ENCODE measurements at regions not wholly inside any gene's neighbourhood (a gene's known extent, or its start where the extent isn't known, plus 50 kb on each side); places are given as distances from the start of the nearest gene placed in this dataset.
A peak's percentile ranks its signal among the peaks of the same experiment; 100 is the strongest.
"Not testable (repeated sequence)": the region's sequence is repeated elsewhere in the genome, so short reads cannot be mapped to it uniquely, and the experiment has no call there.

DNA sequence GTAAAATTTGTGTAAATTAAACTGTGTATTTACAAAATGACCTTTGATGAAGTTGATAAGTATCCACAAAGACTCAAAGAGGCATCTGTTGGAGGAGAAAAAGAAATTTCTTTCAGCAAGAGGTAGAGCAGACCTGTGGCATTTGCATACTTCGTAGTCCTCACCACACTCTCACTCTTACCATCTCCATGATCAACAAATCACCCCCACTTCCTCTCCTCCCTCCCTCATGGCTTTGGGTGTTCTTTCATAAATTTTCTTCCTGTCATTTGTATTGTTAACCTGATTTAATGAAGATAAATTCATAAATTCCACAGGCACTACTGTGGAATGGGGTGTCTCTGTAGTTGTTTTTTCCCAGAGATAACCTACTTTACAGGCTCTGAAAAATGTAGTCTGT, 366.5 kb downstream of the ZNF674 start:
- no peak for DNase-seq
- H3K9me3 ChIP-seq, result no peaks in the 10 kb centered on the region
- H3K4me3 ChIP-seq, result no peak overlapping the region
- no peak for ATAC-seq
- TF ChIP-seq, protein P1, sequence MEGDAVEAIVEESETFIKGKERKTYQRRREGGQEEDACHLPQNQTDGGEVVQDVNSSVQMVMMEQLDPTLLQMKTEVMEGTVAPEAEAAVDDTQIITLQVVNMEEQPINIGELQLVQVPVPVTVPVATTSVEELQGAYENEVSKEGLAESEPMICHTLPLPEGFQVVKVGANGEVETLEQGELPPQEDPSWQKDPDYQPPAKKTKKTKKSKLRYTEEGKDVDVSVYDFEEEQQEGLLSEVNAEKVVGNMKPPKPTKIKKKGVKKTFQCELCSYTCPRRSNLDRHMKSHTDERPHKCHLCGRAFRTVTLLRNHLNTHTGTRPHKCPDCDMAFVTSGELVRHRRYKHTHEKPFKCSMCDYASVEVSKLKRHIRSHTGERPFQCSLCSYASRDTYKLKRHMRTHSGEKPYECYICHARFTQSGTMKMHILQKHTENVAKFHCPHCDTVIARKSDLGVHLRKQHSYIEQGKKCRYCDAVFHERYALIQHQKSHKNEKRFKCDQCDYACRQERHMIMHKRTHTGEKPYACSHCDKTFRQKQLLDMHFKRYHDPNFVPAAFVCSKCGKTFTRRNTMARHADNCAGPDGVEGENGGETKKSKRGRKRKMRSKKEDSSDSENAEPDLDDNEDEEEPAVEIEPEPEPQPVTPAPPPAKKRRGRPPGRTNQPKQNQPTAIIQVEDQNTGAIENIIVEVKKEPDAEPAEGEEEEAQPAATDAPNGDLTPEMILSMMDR (IDR thresholded peaks at IDR 0.05), result no peak
- TF ChIP-seq POLR2A (IDR thresholded peaks at IDR 0.05), result no peak
- WGBS (ENCODE audit: insufficient coverage, low coverage, low lambda C conversion rate, missing lambda C conversion rate), result 33% methylated on average over 1 of the region's 1 CpG
- H3K27ac ChIP-seq, result no peak overlapping the region
- H3K4me1 ChIP-seq, result no peaks in the 10 kb centered on the region
- intact Hi-C loops (cut with DNase I), result no loop called here
- no peaks in the 10 kb centered on the region for H3K27me3 ChIP-seq
- H3K36me3 ChIP-seq, result no peaks in the 10 kb centered on the region

DNA sequence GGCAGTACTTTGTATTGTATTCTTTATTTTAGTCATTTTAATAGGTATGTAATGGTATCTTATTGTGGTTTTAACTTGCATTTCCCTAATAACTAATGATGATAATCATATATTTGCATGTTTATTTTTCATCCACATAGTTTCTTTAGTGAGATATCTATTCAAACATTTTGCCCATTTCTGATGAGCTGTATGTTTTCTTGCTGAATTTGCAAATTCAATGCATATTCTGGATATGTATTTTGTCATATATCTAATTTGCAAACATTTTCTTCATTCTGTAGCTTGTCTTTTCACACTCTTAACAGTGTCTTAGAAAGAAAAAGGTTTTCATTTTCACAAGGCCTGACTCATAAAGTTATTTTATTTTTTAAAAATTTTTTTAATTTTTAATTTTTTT, 372.1 kb downstream of the ZNF674 start:
- ATAC-seq (no peak), DNase-seq (no peak)
- intact Hi-C loops (cut with DNase I), result no loop called here
- no peaks in the 10 kb centered on the region for H3K4me1 ChIP-seq
- H3K9me3 ChIP-seq, result no peaks in the 10 kb centered on the region
- no peak overlapping the region for H3K4me3 ChIP-seq
- H3K36me3 ChIP-seq, result no peaks in the 10 kb centered on the region
- no peaks in the 10 kb centered on the region for H3K27me3 ChIP-seq
- no peak overlapping the region for H3K27ac ChIP-seq
- TF ChIP-seq, protein P1 (IDR thresholded peaks at IDR 0.05), result no peak
- no peak for TF ChIP-seq POLR2A (IDR thresholded peaks at IDR 0.05)

DNA sequence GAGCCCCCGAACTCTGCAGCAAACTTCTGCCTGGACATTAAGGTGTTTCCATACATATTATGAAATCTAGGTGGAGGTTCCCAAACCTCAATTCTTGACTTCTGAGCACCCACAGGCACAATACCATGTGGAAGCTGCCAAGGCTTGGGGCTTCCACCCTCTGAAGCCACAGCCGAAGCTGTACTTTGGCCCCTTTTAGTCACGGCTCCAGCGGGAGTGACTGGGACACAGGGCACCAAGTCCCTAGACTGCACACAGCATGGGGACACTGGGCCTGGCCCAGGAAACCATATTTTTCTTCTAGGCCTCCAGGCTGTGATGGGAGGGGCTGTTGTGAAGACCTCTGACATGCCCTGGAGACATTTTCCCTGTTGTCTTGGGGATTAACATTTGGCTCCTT, 373.8 kb downstream of the ZNF674 start:
- H3K4me1 ChIP-seq; H3K4me3 ChIP-seq; H3K27me3 ChIP-seq; intact Hi-C loops (cut with DNase I); H3K36me3 ChIP-seq; H3K27ac ChIP-seq; H3K9me3 ChIP-seq: not testable (repeated sequence)
- peak in 3 of 4 donors; percentile 26 to 54 (median 51) for ATAC-seq
- DNase-seq, result peak in 1 of 3 donors; percentile 37
- WGBS (ENCODE audit: insufficient coverage, low coverage, low lambda C conversion rate, missing lambda C conversion rate), result 45% methylated on average over 4 of the region's 4 CpGs

DNA sequence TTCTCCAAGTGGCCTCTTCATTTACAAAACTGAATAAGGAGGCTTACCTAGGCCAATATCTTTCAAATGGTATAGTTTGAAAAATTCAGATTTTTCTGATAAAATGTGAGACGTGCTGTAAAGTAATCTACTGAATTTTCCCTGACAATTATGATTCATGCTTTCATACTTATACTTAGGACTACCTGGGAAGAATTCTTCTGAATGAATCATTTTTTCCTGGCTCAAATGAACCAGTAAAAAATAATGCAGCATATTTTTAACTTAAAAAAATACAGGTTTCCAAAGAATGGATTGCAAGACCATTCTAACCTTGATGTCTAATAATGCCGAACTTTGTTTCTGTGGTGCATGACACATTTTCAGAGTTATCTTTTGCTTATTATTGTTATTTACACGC, 375.4 kb downstream of the ZNF674 start:
- Histone ChIP-seq H3K9me3 (no peaks in the 10 kb centered on the region), H3K4me1 (no peaks in the 10 kb centered on the region), H3K27ac (no peak overlapping the region), H3K36me3 (no peaks in the 10 kb centered on the region), H3K4me3 (no peak overlapping the region), H3K27me3 (no peaks in the 10 kb centered on the region)
- 51% methylated on average over 3 of the region's 3 CpGs for WGBS (ENCODE audit: insufficient coverage, low coverage, low lambda C conversion rate, missing lambda C conversion rate)
- intact Hi-C loops (cut with DNase I), result no loop called here
- ATAC-seq, result no peak
- TF ChIP-seq, protein P1 (IDR thresholded peaks at IDR 0.05), result no peak
- no peak for TF ChIP-seq POLR2A (IDR thresholded peaks at IDR 0.05)
- no peak for DNase-seq

DNA sequence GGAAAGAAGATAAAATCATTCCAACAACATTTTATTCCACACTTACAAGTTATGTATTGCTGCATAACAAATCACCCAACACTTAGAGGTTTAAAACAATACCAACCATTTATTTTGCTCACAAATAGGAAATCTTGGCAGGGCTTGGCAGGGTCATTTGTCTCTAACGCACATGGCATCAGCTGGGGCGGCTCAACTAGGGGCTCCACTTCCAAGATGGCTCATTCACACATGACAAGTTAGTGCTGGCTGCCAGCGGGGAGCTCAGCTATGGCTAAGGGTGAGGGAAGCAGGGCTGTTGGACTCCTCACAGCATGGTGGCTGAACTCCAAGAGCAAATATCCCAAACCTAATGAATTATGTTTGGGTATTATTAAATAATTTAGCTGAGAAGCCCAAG, 377.0 kb downstream of the ZNF674 start:
- Histone ChIP-seq H3K4me3 (no peak overlapping the region), H3K36me3 (no peaks in the 10 kb centered on the region), H3K27me3 (no peaks in the 10 kb centered on the region), H3K27ac (no peak overlapping the region), H3K4me1 (no peaks in the 10 kb centered on the region), H3K9me3 (no peaks in the 10 kb centered on the region)
- DNase-seq (no peak), ATAC-seq (no peak)
- WGBS (ENCODE audit: insufficient coverage, low coverage, low lambda C conversion rate, missing lambda C conversion rate), result 100% methylated on average over 2 of the region's 3 CpGs
- intact Hi-C loops (cut with DNase I), result no loop called here
- TF ChIP-seq, protein P1 (IDR thresholded peaks at IDR 0.05), result no peak
- TF ChIP-seq POLR2A (IDR thresholded peaks at IDR 0.05), result no peak
